IPS DF 19.7 (cell line): ENCODE measurements at regions not wholly inside any gene's neighbourhood (a gene's known extent, or its start where the extent isn't known, plus 50 kb on each side); places are given as distances from the start of the nearest gene placed in this dataset.
"Not testable (repeated sequence)": the region's sequence is repeated elsewhere in the genome, so short reads cannot be mapped to it uniquely, and the experiment has no call there.

ENCODE experiments used
- DNase-seq: peaks from one replicate; pipeline ENCODE4 v3.0.0-alpha.2; 2013; ENCODE audit warnings: low read depth, low spot score

DNA sequence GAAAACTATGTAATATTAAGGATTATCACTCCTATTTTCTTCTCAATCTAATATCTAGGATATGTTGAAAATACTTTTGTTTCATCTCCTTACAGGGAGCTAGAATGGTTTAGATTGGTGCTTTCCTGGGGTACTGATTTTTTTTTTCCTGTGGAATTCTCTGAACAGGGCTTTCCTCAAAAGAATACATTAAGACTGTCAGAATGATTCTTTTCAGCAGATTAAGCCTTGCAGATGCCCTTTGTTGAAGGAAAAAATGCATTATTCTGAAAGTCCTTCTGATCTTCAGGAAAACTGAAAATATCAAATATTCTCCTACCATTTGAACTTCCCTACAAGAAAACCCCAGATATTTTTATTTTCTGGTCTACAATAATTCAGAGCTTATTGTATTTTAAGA, 178.9 kb downstream of the SOX4 start:
- no peak for DNase-seq

GRCh38 chr6:21772884-21773575, 179.5 kb downstream of the SOX4 start:
- no peak for DNase-seq

GRCh38 chr6:21773576-21773968, 180.0 kb downstream of the SOX4 start:
- no peak for DNase-seq

DNA sequence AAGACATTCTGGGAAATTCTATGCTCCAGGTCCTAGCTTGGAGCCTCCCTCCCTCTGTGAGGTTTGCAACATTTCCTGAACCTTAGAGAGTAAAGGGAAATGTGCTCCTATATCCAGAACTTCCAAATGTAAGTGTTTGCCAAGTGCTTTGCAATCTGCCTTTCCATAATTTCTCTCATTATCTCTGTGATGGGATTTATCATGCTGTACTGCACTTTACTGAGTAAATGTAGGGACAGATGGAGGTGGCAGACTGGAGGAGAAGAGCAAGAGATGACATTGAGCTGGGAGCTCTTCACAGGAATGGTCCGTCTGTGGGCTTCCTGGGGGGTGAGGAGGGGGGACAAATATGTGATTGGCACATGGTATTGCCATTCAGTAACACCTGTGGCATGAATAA, 184.3 kb downstream of the SOX4 start:
- no peak for DNase-seq

- no peak for DNase-seq
Measured at GRCh38 chr6:21780141-21780540, 186.6 kb downstream of the SOX4 start.

DNA sequence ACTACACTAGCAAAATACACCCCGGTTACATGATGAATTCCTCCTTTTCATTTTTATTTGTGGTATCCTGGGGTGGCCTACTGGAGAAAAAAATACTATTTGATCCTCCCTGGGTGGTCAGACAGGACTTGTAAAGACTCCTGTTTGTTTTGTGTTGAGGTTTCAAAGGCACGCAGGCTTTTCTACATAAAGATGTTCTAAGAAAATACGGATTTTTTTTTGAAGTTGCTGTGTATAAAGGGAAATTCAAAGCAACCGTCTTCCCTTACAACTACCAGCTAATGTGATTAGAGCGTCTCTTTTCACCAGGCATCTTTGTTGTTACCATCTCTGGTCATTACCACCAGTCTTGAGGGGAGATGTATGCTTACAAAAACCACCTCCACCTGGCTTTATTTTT, 187.1 kb downstream of the SOX4 start:
- no peak for DNase-seq

DNA sequence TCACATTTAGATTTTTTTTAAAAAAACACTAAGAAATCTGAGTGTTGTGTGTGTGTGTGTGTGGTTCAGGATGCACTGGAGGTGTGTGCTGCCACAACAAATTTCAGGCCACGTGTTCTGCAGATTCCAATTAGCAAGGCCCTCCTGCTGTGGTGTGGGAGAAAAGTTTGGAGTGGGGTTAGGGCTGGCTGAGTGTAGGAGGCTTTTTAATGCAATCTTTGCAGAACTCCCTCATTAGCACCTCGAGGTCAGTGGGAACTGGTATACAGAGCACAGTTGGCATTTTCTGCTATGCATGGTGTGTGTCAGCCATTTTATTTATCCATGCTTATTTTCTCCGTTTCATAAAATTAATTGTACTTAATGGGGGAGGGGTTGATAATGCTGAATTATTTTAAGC, 187.6 kb downstream of the SOX4 start:
- no peak for DNase-seq

GRCh38 chr6:21785164-21785563, 191.6 kb downstream of the SOX4 start:
- DNase-seq = no peak

DNA sequence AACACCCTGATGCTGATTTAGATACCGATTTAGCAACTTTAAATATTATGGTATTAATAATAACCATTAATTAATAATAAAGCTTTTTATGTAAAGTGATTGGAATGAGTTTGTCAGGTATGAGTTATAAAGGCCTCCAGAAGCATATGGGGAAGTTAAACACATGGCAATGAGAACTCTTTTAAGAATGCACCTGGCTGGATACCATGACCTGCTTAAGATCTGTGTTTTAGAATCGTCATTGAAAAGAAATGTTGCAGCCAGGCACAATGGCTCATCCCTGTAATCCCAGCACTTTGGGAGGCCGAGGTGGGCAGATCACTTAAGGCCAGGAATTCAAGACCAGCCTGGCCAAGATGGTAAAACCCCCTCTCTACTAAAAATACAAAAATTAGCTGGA, 197.5 kb downstream of the SOX4 start:
- no peak for DNase-seq

DNA sequence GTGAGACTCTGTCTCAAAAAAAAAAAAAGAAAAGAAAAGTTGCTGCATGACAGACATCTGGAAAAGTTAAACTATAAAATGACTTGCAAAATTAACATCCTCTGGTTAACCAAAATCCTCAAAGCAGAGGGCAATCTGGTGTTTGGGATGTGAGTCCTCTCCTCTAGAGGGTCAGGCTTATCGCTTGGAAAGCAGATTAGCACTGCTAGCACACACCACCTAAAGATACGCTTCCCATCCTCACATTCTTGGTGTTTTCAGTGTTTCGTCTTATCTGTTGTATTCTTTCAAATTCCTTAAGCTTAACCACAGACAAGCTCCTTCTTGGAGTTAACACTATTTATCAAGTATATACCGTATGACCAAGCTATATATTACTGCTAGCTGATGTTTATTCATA, 198.0 kb downstream of the SOX4 start:
- DNase-seq = no peak

DNA sequence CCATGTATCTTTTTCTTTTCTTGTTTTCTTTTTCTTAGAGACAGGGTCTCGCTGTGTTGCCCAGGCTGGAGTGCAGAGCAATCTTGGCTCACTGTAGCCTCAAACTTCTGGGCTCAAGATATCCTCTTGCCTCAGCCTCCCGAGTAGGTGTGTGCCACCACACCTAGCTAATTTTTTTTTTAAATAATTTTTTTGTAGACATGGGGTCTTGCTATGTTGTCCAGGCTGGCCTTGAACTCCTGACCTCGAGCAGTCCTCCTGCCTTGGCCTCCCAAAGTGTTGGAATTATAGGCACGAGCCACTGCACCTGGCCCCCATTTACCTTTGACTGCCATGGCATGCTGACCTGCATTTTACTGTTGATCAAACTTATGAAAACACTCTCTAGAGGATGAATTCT, 198.6 kb downstream of the SOX4 start:
- no peak for DNase-seq

- not testable (repeated sequence) for DNase-seq
Measured at GRCh38 chr6:21796979-21797378, 203.4 kb downstream of the SOX4 start.

- DNase-seq = no peak
Measured at GRCh38 chr6:21798468-21798867, 204.9 kb downstream of the SOX4 start.

DNA sequence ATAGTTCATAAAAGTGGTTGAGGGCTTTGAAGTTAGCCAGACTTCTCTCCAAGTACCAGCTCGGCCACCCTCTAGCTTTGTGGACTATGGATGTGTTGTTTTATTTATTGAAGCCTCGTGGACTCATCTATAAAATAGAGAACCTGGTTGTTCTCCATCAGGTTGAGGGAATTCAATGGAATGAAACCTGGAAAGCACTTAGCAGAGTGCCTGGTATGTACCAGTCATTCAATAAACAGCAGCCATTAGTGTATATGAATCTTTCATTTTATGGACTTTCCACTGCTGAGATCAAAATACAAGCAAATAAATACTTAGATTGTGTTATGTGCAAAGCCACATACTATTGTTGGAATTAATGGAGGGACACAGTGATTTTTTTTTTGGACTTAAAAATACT, 206.8 kb downstream of the SOX4 start:
- no peak for DNase-seq

DNA sequence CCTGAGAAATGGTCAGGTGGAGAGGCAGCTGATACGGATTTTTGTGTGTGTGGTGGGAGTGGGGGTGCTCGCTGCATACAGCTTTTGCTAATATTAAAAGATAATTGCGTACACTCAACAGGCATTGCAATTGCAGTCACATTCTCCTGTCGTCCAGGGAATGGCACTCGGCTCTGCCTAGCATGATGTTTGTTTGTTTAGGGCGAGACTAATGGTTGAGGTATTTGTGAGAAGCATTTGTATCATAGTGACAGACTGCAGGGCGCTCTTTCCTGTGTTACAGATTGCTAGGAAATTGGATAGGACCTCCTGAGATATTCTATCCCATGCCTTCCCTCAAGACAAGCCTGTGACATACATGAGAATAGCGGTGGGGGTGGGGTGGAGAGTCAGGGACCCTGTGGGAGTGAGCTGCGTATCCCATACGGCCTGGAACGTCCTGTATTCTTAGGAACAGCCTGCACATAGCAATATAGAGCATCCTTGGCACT, 207.4 kb downstream of the SOX4 start:
- no peak for DNase-seq

DNA sequence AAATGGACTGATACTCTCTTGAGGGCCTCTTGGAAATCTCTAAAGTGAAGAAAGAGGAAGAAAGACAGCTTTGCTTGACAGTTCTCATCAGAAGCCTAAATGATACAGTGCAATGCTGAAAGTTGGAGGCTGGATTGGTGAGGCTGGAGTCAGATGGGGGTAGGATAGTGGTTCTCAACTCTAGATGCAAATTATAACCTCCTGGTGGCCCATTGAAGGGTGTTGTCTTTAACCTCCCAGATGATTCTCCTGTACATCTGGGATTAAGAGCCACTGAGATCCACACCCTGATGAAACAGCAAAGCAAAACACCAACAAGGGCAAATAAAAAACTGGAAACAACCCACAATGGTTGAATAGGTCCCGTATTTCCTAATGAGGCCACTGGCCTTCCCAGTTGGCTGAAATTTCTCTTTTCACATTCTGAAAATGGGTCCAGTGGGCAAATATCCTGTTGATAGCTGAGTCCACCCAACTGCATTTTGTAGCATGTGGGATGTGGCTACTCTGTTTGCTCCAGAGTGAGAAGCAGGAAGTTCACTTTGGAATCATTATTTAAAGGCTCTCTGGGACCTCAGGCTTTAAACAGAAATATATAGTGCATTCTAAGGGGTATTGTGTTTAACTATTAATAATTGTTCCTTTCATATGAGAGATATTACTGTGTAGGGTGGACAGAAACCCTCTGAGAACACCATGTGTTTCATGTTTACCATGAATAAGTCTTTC, 208.1 kb downstream of the SOX4 start:
- no peak for DNase-seq

DNA sequence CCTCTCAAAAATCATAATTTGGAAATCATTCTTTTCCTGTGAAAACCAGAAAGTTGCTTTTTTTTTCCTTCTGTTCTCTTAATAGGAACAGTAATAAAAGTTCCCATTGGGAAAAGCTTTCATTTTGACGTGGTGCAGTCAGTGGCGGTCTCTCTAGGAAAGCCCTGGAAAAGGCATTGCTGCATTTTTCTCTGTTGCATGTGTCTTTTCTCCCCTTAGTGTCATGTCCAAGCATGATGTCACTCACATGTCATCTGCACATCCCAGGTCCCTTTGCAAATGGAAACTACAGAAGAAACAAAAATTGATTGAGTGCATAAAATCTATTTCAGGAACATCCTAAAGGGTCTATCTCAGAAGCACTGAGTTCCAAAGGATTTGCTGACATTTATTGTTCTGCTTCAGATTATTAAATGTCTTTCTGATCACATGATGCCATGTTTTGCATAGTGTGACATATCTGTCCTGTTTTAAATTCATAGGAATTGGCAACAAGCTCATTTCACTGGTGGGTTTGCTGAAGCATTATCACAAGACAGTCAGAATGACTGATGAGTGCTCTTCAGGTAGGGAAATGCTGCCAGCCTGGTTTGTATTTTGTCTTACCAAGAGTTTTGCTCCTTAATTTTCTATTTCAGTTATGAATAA, 208.7 kb downstream of the SOX4 start:
- DNase-seq = no peak

DNA sequence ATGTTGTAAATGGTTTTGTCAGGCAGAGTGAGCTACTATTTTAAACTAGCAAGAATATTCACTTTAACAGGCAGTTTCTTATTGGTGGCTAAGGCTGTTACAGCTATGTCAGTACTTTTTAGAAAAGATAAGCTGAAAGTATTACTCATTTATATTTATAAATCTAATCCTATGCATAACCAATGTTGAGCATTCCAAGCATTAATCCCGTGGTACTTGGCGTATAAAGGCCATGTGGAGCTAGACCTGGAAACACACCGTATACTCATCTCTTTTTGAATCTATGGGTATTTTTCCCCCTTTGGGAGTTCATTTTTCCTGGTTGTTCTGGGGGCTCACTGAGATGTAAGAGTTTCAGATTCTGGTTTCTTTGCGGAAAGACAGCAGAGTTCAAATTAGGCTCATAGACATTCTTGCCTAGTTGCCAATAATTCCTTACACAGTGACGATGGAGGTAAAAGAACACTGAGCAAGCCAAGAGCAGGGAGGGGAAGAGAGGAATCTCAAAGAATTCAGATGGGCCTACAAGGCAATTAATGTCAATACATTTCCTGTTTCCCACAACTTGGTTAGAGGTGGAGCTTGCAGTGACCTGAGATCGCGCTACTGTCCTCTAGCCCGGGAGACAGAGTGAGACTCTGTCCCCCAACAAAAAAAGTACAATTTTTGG, 211.5 kb downstream of the SOX4 start:
- no peak for DNase-seq

- DNase-seq = no peak
Measured at GRCh38 chr6:21807299-21808044, 213.9 kb downstream of the SOX4 start.

DNA sequence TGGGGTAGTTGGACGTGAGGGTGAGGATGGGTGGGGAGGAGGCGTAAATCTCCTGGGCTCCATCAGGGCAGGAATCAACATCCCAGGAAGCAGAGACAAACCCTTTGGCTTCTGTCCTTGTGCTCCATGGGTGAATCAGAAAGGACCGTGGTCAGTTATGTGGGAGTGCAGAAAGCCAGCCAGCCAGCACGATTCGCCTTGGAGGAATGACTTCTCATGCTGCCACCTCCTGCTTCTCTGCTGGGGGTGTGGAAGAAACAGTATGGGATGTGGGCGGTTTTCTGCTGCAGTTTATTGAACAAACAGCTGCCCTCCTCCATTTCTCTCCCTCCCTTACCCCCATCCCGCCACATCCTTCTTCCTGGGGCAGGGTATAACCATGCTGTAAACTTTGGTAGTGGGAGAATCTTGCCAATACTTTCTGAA, 214.5 kb downstream of the SOX4 start:
- no peak for DNase-seq

DNA sequence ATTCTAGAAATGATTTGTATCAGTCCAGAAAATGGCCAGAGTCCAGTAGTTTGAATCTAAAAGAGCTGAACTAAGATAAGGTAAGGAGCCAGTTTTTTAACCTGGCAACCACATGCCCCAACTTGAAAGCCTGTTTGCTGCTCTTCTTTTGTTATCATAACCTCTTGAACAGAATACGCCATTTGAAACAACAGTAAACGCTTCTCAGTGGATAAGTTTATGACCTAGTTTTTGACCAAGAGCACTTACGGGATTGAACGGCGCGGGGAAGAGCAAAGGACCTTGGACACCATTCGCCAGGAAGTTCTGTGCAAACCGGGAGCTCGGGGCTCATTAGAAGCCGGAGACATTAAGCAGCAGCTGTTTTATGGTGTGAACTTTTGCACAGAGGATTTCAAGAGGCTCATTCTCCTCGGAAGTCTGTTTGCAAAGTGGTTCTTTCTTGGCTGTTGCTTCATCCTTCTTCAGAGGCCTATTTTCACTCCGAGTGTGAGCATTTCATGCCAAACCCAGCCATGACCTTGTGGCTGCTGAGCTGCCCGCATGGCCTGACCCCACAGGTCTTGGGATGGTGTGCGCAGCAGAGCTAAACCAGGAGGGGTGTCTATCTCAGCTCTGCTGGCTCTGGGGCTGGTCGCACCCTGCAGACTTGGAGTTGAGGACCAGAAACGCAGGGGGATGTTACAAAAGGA, 215.1 kb downstream of the SOX4 start:
- no peak for DNase-seq
